GM19455 (cell line): ENCODE measurements at regions not wholly inside any gene's neighbourhood (a gene's known extent, or its start where the extent isn't known, plus 50 kb on each side); places are given as distances from the start of the nearest gene placed in this dataset.

Experiments
- ATAC-seq: cut with Tn5 transposase; IDR thresholded peaks from one replicate; pipeline ENCODE4 v1.9.1; 2021; ENCODE audit not compliant: unreplicated experiment

DNA sequence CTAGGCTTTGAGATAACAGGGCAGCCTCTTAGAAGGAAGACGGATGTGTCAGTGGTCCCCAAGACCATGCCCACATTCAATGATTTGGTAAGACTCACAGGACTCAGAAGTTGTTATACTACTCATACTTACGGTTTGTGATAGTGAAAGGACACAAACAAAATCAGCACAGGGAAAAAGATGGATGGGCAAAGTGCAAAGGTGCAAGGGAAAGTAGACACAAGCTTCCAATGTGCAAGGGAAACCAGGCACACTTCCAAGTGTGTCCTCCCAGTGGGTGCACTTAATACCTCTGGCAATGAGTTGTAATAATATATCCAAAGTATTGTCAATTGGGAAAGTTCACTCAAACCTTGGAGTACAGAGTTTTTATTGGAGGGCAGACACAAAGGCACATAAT is 53.8 kb upstream of the VCX start:
- no peak for ATAC-seq

DNA sequence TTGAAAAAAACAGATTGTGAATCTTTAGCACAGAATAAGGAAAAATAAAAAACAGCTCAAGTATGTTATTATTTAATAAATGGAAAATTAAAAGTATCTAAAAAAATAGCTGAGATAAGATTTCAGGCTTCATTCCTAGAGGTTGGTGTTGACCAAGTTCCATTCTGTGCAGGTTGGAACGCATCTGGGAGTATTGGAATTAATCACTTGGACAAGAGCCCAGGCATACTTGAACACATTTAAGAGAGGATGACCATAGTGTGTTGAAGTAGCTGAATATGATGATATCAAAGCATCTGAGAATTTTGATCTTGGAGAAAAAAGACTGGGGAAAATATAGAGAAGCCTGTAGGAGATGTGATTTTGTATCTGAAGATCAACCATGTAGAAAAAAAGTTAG is 54.6 kb upstream of the VCX start:
- ATAC-seq, result no peak

DNA sequence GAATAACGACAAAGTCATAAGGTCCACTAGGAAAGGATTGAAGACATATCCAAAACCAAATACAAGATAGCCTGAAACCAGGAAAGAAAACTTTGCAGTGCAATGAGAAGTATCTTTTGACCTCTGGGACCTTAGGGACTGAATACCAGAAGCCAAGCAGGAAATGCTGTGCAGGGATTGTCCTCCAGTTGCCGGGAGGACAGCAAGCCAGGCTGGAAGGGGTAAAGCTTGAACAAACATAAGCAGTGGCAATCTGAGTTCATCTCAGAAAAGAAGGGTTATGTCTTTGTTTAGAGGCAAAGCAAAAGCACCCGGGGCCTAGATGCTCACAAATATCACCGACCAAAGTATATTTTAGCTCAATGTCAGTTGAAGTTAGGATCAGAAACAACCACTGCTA is 55.3 kb upstream of the VCX start:
- ATAC-seq, result no peak

DNA sequence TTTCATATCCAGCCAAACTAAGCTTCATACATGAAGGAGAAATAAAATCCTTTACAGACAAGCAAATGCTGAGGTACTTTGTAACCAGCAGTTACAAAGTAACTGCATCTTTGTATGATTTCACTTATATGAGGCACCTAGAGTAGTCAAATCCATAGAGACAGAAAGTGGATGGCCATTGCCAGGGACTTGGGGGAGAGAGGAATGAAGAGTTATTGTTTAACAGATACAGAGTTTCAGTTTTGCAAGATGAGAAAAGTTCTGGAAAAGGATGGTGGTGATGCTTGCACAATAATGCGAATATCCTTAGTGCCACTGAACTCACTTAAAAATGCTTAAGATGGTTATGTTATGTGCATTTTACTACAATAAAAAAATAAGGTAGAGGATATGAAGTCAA is 58.4 kb upstream of the VCX start:
- ATAC-seq, result no peak

DNA sequence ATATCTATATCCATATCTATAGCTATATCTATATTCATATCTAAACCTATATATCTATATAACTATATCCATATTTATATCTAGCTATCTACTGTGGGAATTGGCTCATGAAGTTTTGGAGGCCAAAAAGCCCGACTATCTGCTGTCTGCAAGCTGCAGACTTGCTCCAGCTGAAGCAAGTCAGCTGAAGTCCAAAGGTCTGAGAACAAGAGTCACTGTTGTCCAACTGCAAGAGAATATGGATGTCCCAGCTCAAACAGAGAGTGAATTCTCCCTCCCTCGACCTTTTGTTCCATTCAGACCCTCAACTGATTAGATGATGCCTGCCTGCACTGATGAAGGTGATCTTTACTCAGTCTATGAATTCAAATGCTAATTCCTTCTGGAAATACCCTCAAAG is 63.3 kb upstream of the VCX start:
- no peak for ATAC-seq

DNA sequence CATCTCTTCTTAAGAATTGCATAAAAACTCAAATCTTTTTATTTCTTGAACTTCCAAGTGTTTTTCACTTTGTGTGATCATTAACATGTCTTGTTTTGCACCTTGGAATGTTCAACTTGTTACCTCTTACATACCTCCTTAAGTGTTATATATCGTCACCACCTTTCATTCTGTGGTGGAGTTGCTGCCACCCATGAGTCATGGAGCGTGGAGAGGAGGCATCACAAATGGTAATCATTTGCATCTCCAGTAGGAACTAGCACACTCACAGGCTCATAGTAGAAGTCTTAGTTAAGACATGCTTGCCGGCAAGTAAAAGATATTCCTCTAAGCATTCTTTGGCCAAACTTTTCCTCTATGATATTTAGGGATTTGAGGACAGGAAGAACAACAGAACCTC is 67.0 kb upstream of the VCX start:
- no peak for ATAC-seq

DNA sequence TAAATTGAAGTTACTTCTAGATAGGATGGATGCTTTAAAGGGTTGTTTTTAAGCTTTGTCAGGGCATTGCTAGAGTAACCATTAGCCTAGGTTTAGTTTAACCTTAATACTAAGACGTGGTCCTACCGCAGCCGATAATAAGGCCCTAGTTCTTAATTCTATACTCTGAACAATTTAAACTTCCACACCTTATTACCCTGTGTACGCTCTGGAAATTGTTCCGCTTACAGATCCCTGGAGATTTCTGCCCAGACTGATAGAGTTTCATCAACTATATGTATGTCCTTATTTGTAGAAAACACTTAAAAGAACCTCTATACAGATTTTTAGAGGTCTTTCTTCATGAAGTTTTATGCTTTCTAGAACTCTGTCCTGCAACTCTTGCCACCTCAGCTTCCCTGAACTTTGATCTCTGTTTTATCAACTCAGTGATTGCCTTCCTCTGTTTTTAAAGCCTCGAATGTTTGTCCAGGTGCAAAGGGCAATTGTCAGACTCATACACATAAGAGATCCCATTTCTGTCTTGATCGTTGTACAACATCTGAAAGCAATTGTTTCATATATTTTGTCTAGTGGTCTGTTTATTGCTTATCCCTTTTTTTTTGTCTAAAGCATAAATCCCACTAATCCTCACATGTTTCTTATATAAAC is 71.1 kb upstream of the VCX start:
- ATAC-seq, result no peak

DNA sequence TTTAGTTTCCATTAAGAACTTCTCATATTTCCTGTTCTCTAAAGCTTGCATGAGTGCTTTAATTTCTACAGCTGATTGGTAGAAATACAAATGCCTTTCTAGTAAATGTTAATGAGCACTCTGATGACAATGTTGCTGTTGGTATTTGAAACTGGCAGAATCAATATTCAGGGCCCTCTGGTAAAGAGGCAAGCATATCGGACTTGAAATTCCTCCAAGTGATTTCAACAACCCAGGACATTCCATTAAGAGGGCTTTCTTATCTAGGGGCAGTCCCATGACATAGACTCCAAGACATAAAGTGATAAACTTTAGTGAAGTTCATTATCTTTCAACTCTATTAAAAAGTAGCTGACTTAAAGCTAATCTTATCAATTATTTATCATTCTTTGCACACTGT is 83.1 kb upstream of the VCX start:
- ATAC-seq, result no peak

DNA sequence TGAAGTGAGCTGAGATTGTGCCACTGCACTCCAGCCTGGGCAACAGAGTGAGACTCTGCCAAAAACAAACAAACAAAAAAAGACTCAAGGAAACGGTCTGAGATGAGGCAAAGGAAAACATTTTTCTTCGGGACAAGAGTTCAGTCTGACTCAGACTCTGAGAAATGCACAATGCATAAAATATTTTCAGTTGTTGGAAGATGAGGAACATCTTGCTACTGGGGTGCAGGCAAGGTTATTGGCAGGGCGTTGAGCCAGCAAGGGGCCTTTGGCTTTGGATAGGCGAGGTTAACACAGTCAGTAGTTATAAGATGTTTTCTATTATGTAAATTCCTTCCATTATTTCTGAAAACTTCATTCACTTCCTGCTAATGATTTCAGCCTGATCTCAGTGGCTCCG is 96.1 kb upstream of the VCX start:
- no peak for ATAC-seq

DNA sequence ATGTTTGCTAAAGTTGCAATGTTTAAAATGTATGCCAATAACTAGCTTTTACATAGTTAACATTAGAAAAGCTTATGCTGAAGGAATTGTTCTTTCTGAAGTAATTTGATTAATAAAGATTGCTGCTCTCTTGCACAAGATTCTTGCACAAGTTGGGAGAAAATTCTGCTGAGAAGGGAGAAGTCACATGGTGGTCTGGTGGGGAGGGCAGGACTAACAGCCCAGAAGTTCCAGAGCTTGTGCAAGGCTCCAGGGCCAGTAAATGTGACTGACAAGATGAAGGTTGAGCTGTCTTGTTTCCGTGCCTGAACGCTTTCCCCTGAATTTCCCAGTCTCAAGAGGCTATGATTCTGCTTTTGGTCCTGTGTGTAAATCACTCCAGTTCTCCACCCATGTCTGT is 112.9 kb upstream of the VCX start:
- no peak for ATAC-seq

DNA sequence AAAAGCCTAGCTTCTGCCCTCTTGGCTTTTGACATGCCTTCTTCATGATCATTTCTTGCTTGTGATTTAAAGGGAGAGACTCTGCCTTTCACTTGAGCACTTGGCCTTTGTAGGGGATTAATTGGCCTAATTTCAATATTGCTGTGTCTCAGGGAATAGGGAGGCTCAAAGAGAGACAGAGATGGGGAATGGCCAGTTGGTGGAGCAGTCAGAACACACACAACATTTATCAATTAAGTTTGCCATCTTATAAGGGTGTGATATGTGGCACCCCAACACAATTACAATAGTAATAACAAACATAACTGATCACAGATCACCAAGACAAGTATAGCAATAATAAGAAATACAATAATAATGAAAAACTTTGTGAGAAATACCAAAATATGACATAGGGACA is 122.5 kb upstream of the VCX start:
- no peak for ATAC-seq

DNA sequence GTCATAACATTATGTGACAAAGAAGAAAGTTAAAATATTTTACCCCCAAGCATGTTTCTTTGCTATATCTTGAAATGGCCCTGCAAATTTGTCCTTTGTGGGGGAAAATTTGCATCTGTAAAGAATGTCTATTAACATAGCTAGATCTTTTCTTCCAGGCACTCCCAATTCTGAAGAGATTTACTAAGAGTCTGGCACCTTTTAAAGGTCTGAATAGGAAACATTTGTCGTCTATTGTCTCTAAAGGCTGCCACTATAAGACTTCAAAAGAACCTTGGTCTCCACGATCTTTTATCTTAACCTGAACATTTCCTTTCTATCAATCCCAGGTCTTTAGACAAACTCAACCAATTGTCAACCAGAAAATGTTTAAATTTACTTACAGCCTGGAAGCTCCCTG is 128.6 kb upstream of the VCX start:
- no peak for ATAC-seq

DNA sequence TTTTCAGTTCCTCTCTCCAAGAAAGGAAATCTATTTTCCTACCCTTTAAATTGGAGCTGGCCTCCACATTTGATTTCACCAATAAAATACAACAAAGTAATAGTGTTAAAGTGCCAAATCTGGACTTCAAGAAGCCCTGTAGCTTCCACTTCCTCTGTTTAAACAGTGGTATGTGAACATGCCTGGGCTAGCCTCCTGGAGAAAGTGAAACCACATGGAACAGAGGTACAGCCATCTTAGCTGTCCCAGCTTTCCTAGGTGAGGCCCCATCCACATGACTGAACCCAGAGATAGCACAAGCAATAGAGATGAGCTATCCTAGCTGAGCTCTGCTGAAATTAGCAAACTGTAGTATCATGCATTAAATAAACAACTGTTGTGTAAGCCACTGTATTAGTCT is 131.8 kb upstream of the VCX start:
- ATAC-seq, result no peak

DNA sequence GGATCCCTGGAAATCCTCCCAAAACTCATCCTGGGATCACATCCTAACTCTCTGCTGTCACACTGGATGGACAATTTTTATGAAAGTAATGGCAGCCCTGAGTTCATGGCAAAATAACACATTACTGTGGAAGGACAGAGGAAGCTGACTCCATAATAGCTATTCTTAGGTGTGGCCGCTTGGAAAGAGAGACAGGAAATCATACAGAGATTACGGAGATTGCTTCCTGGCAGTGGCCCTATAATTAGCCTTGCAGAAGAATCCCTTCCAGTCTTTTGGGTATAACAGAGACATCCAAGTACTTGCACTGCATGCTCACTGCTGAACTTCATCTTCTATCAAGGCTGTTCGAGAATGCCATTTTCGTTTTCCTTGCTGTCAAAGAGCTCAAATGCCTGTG is 133.1 kb upstream of the VCX start:
- ATAC-seq, result no peak

DNA sequence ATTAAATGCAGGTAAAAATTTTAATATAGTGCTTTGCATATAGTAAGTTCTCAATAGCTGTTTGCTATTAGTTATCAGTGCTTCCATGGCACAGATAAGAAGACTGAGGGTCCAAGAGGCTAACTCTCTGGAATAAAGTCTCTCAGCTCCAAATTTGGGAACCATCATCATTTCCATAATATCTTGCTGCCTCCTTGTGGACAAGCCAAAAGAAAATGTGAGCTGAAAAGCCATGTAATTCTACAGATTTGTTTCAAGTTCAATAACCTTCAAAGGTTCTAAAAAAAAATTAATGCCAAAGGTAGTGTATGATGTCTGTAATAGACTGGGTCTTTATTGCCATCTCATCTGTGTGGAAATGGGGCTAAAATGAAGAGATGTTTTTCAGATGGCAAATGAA is 136.9 kb upstream of the VCX start:
- no peak for ATAC-seq

DNA sequence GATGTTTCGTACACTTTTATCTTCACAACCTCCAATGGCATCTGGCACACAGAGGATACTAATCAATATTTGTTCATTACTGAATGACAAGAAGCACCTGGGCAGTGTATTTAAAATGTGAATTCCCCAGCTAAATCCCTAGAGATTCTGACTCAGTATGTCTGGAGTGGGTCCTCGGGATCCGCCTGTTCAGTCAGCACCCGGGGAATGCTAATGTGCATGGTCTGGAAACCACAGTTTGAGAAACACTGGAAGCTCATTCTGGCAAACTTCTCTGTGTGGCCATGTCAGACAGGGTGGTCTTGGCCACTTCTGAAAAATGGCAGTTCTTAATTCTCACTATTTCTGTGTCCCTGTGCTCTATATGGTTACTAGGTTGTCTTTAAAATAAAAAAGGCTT is 138.8 kb upstream of the VCX start:
- no peak for ATAC-seq

DNA sequence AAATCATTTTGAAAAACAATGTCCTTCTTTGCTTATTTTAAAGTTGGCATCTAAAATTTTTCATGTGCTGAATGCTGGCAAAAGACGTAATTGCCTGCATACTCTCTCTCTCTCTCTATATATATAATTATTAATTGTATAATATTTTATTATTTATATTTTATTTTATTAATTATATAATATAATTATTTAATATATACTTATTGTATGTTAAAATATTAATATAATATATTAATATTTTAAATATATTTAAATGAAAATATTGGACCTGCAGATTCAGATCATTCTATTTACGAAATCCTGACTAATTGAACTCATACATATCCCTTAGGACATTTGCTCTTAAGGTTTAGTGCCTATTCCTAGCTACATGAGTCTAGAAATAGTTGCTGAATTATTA is 144.7 kb upstream of the VCX start:
- ATAC-seq, result no peak

DNA sequence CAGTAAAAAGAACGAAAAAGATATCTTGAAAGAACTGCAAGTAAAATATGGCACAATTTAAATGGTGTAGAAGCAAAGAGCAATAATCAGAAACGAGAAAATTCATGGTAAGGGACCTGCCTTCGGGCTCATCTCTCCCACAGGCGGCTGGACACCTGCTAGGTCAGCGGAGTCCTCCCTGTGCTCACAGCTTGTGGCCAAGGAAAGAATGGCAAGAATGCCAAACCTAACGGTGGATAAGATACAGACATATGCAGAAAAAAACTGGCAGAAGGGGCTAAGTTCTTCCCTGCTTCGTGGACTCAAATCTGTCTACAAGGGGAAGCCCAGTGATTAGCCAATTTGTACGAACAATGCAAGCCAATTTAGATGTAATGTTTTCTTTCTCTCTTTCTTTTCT is 152.1 kb upstream of the VCX start:
- no peak for ATAC-seq

DNA sequence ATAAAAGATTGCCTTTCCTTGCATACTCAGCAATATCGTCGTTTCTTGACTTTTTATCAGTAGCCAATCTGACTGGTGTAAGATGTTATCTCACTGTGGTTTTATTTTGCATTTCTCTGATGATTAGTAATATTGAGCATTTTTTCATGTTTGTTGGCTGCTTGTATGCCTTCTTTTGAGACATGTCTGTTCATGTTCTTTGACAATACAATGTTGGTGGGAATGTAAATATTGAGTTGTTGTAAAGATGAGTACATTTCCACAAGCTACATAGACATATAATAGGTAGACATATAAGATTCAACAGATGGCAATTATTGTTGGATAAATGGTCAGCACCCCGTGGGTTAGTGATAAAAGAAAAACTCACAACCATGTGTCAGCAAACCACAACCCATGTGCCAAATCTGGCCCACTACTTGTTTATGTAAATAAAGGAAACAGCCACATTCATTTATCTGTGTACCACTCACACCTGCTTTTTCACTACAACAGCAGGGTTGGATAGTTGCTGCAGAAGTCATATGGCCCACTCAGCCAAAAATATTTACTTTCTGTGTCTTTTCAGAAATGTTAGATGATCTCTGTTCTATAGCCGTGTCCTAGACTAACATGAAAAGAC is 153.1 kb upstream of the VCX start:
- ATAC-seq, result no peak

DNA sequence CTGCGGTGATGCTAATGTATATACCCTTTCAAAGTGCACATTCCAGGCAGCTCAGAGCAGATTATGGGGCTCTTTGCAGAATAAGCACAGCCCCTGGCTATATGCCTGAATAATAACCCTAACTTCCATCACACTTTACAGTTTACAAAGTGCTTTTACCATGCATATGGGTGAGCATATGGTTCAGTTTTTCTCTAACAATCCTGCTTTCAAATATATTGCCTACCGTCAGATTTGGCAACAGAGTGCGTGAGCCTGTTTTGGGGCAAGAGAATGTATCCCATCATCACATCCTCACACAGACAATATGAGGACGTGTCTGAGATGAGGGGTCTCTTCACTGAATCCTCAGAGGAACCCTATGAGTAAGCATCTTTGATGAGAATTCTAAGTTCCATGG is 162.8 kb upstream of the VCX start:
- ATAC-seq, result no peak

DNA sequence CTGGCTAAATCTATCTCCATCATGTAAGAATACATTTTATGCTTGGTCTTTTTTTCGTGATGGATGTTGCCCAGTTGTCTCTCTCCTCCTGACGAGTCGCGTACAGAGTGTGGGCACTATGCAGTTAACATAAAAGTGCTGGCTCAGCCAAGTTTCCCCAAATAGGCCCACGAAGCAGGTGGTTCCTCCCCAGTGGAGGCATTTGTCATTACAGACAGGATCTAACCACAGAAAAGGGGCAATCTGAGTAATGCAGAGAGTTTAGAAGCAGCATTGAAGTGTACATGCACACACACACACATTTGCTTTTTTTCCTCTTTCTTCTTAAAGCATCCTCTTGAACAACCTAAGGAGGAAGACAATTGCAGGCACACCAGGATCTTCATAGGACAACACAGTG is 188.7 kb upstream of the VCX start:
- ATAC-seq, result no peak

DNA sequence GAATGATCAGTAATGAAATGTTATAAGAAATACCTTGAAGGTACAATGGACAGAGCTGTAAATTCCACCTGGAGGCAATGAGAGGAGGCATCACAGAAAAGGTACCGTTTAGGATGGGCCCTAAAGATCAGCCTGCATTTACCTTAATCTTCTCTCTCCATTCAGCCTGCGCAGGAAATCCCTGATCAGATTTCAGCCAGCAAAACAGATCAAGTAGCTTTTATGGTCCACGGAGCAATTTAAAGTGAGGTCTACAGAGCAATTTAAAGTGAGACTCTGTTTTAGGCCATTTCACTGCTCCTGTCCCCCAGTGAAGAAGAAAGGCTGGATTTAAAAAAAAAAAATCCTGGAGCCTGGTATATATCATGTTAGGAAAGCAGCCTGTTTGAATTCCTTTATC is 195.1 kb upstream of the VCX start:
- ATAC-seq, result no peak

DNA sequence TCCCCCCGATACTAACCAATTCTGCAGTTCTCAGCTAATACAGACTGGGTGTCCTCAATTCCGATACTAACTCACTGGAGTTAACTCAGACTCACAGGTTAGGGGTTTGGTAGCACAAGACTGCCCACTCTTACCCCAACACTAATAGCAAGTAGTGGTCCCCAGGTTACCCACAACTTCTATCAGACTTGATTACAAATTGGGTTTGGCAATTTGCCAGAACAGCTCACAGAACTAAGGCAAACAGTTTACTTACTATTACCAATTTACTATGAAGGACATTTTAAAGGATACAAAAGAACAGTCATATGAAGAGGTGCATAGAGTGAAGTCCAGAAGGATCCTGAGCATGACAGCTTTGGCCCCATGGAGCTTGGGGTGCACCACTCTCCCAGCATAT is 201.8 kb upstream of the VCX start:
- ATAC-seq, result no peak
